ENCODE measurements at regions not wholly inside any gene's neighbourhood (a gene's known extent, or its start where the extent isn't known, plus 50 kb on each side); places are given as distances from the start of the nearest gene placed in this dataset.

DNA sequence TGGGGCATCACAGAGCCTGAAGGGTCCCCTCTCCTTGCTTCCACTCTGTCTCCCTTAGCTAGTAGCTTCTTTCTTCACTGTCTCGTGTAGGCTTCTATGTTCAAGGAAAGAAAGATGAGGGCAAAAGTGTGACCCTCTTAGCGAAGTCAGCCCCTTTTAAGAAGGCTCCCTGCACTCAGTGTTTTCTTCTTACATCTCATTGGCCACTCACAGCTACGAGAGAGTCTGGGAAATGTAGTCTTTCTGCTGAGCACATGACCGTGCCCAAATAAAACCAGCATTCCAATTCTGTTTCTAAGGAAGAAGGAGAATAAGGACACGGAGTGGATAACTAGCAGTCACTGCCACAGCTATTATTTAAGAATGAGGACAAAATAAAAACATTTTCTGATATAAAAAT, 104.9 kb upstream of the TNR start:
- no peaks in the 10 kb centered on the region for H3K9me3 ChIP-seq (replicated peaks; ENCODE audit: control insufficient read depth, insufficient read depth, low read length)
- H3K4me1 ChIP-seq (ENCODE audit: control insufficient read depth, insufficient read depth, low read length): no peaks in the 10 kb centered on the region
- H3K79me2 ChIP-seq (ENCODE audit: control insufficient read depth, insufficient read depth, low read length): no peaks in the 10 kb centered on the region
- ATAC-seq (no peak), DNase-seq (ENCODE audit: low read depth, low spot score) (no peak), FAIRE-seq (no peak)
- ChIA-PET RAD21 (ENCODE audit: unreplicated experiment) (no interaction called here), CTCF (no interaction called here), POLR2A (no interaction called here), SMC1A (ENCODE audit: uncharacterized antibody, unreplicated experiment) (interaction anchor here (1.0 kb wide), 1 partner anchor 9 kb away, joined by 4 read pairs; no protein-coding TSS in a partner anchor)
- H2AFZ ChIP-seq (ENCODE audit: control insufficient read depth, low read depth, low read length): no peak overlapping the region
- H3K27ac ChIP-seq (ENCODE audit: control insufficient read depth, insufficient read depth): no peak overlapping the region
- no peak overlapping the region for H3K4me2 ChIP-seq (ENCODE audit: control insufficient read depth, insufficient read depth)
- no peak overlapping the region for H3K4me3 ChIP-seq
- WGBS (ENCODE audit: insufficient coverage, insufficient replicate concordance, low lambda C conversion rate, missing lambda C conversion rate): 8% methylated on average over 5 of the region's 5 CpGs
- H3K27me3 ChIP-seq (replicated peaks in 1 of 2; ENCODE audit: control insufficient read depth in 2 of 2, insufficient read depth in 2 of 2, low read length in 1 of 2): peaks cover 3% of the 10 kb centered on the region in 2 experiments; a peak in 2 of 4 replicates
- in situ Hi-C loops (cut with MboI) (no loop called here), intact Hi-C loops (cut with micrococcal nuclease; ENCODE audit: unreplicated experiment) (no loop called here)
- BruUV-seq (replicated peaks): no TSS peak
- no peaks in the 10 kb centered on the region for H3K36me3 ChIP-seq (ENCODE audit: control insufficient read depth in 2 of 2, insufficient read depth in 2 of 2, low read length in 1 of 2)
- H3K9ac ChIP-seq (ENCODE audit: control insufficient read depth, insufficient read depth, low read length): no peak overlapping the region
- H4K20me1 ChIP-seq (ENCODE audit: control insufficient read depth, insufficient read depth): no peaks in the 10 kb centered on the region
- TF ChIP-seq JUND (IDR thresholded peaks at IDR 0.05; ENCODE audit: low read depth, low read length): no peak
- TF ChIP-seq, protein P1, sequence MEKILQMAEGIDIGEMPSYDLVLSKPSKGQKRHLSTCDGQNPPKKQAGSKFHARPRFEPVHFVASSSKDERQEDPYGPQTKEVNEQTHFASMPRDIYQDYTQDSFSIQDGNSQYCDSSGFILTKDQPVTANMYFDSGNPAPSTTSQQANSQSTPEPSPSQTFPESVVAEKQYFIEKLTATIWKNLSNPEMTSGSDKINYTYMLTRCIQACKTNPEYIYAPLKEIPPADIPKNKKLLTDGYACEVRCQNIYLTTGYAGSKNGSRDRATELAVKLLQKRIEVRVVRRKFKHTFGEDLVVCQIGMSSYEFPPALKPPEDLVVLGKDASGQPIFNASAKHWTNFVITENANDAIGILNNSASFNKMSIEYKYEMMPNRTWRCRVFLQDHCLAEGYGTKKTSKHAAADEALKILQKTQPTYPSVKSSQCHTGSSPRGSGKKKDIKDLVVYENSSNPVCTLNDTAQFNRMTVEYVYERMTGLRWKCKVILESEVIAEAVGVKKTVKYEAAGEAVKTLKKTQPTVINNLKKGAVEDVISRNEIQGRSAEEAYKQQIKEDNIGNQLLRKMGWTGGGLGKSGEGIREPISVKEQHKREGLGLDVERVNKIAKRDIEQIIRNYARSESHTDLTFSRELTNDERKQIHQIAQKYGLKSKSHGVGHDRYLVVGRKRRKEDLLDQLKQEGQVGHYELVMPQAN (conservative IDR thresholded peaks at IDR 0.05): no peak
- TF ChIP-seq RUNX3 (IDR thresholded peaks at IDR 0.05; ENCODE audit: low read length): no peak
- no peak for TF ChIP-seq MEF2A (IDR thresholded peaks at IDR 0.05; ENCODE audit: insufficient read depth, low read depth, low read length)
- no peak for TF ChIP-seq RBBP5 (conservative IDR thresholded peaks at IDR 0.05)
- TF ChIP-seq DPF2 (IDR thresholded peaks at IDR 0.05): no peak
- TF ChIP-seq NR2C1 (IDR thresholded peaks at IDR 0.05): no peak
- TF ChIP-seq, protein P2, sequence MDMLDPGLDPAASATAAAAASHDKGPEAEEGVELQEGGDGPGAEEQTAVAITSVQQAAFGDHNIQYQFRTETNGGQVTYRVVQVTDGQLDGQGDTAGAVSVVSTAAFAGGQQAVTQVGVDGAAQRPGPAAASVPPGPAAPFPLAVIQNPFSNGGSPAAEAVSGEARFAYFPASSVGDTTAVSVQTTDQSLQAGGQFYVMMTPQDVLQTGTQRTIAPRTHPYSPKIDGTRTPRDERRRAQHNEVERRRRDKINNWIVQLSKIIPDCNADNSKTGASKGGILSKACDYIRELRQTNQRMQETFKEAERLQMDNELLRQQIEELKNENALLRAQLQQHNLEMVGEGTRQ (IDR thresholded peaks at IDR 0.05; ENCODE audit: borderline replicate concordance, low read depth, low read length): no peak
- no peak for TF ChIP-seq HDAC6 (IDR thresholded peaks at IDR 0.05; ENCODE audit: unreplicated experiment)
- TF ChIP-seq, protein P3, sequence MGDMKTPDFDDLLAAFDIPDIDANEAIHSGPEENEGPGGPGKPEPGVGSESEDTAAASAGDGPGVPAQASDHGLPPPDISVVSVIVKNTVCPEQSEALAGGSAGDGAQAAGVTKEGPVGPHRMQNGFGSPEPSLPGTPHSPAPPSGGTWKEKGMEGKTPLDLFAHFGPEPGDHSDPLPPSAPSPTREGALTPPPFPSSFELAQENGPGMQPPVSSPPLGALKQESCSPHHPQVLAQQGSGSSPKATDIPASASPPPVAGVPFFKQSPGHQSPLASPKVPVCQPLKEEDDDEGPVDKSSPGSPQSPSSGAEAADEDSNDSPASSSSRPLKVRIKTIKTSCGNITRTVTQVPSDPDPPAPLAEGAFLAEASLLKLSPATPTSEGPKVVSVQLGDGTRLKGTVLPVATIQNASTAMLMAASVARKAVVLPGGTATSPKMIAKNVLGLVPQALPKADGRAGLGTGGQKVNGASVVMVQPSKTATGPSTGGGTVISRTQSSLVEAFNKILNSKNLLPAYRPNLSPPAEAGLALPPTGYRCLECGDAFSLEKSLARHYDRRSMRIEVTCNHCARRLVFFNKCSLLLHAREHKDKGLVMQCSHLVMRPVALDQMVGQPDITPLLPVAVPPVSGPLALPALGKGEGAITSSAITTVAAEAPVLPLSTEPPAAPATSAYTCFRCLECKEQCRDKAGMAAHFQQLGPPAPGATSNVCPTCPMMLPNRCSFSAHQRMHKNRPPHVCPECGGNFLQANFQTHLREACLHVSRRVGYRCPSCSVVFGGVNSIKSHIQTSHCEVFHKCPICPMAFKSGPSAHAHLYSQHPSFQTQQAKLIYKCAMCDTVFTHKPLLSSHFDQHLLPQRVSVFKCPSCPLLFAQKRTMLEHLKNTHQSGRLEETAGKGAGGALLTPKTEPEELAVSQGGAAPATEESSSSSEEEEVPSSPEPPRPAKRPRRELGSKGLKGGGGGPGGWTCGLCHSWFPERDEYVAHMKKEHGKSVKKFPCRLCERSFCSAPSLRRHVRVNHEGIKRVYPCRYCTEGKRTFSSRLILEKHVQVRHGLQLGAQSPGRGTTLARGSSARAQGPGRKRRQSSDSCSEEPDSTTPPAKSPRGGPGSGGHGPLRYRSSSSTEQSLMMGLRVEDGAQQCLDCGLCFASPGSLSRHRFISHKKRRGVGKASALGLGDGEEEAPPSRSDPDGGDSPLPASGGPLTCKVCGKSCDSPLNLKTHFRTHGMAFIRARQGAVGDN (IDR thresholded peaks at IDR 0.05): no peak
- TF ChIP-seq NR2C2 (IDR thresholded peaks at IDR 0.05; ENCODE audit: borderline replicate concordance, control insufficient read depth, insufficient read length, low read depth): no peak
- TF ChIP-seq, protein P4, sequence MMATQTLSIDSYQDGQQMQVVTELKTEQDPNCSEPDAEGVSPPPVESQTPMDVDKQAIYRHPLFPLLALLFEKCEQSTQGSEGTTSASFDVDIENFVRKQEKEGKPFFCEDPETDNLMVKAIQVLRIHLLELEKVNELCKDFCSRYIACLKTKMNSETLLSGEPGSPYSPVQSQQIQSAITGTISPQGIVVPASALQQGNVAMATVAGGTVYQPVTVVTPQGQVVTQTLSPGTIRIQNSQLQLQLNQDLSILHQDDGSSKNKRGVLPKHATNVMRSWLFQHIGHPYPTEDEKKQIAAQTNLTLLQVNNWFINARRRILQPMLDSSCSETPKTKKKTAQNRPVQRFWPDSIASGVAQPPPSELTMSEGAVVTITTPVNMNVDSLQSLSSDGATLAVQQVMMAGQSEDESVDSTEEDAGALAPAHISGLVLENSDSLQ (IDR thresholded peaks at IDR 0.05): no peak
- no peak for TF ChIP-seq RB1 (IDR thresholded peaks at IDR 0.05; ENCODE audit: borderline replicate concordance)
- TF ChIP-seq, protein P5, sequence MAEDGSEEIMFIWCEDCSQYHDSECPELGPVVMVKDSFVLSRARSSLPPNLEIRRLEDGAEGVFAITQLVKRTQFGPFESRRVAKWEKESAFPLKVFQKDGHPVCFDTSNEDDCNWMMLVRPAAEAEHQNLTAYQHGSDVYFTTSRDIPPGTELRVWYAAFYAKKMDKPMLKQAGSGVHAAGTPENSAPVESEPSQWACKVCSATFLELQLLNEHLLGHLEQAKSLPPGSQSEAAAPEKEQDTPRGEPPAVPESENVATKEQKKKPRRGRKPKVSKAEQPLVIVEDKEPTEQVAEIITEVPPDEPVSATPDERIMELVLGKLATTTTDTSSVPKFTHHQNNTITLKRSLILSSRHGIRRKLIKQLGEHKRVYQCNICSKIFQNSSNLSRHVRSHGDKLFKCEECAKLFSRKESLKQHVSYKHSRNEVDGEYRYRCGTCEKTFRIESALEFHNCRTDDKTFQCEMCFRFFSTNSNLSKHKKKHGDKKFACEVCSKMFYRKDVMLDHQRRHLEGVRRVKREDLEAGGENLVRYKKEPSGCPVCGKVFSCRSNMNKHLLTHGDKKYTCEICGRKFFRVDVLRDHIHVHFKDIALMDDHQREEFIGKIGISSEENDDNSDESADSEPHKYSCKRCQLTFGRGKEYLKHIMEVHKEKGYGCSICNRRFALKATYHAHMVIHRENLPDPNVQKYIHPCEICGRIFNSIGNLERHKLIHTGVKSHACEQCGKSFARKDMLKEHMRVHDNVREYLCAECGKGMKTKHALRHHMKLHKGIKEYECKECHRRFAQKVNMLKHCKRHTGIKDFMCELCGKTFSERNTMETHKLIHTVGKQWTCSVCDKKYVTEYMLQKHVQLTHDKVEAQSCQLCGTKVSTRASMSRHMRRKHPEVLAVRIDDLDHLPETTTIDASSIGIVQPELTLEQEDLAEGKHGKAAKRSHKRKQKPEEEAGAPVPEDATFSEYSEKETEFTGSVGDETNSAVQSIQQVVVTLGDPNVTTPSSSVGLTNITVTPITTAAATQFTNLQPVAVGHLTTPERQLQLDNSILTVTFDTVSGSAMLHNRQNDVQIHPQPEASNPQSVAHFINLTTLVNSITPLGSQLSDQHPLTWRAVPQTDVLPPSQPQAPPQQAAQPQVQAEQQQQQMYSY (CRISPR knock-in tag; IDR thresholded peaks at IDR 0.05): no peak
